Skin of body (tissue), 1 donor: ENCODE measurements at regions not wholly inside any gene's neighbourhood (a gene's known extent, or its start where the extent isn't known, plus 50 kb on each side); places are given as distances from the start of the nearest gene placed in this dataset.

Experiments
- DNase-seq: peaks from one replicate; lab custom pipeline; 2025; lab: John Stamatoyannopoulos, UW

DNA sequence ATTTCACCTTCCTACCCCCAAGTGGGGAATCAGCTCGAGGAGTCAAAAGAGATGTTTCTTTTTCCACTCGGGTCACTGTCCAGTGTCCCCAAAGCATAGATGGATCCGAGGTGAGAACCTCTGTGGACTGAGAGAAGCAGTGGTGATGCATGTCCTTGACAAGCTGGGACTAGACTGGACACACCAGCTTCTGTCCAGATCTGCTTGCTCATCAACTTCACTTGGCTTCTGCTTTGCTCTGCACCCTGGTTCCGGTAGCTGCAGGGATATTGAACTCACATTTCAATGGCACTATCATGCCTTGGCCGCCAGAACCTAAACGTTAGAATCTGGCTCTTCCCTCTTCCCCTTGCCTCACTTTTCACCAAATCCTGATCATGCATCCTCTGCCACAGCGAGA, 50.3 kb upstream of the CXCL12 start:
- DNase-seq, result no peak

DNA sequence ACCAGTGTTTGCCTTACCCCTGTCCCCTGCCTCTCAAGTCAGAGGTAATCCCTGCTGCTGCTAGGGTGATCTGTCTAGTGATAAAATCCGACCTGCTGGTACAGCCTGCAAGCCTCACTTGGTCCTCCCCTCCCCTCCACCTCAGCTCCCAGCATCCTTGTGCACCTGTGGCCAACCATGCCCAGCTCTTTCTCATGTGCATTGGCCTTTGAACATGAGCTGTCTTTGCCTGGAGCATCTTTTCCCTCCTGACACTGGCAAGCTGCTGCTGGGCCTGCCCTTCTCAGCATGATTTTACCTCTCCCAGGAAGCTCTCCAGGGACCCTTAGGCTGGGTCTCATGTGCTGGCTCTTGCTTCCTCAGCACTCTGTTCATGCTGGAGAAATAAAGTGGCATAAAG, 51.3 kb upstream of the CXCL12 start:
- DNase-seq, result no peak

DNA sequence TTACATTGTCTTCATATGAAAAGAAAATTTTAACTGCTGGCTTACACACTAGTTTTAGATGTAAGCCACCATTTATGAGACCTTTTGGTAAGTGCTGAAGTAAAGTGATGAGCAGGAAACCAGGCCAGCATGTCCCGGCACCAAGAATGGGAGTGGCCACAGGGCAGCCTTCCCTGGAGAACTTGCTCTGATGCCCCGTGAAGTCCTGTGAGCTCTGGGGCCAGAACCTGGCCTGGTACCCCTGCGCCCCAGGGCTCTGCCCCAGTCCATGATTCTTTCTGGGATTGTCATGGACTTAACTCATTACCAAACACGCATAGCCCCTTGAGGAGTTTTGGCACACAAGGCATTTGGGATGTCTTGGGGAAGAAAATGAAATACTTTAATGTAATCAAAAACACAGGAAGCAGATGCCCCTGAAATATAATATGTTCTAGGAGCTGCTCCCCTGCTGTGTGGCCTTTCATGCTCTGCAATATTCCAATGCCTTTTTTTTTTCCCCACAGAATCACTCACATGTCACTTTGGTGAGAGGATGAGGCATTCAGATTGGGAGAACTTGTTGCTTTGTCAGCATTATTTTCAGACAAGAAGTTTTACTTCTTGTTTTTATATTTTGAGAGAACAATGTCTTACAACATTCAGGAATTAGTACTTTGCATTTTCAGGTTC, 53.1 kb upstream of the CXCL12 start:
- DNase-seq, result no peak

DNA sequence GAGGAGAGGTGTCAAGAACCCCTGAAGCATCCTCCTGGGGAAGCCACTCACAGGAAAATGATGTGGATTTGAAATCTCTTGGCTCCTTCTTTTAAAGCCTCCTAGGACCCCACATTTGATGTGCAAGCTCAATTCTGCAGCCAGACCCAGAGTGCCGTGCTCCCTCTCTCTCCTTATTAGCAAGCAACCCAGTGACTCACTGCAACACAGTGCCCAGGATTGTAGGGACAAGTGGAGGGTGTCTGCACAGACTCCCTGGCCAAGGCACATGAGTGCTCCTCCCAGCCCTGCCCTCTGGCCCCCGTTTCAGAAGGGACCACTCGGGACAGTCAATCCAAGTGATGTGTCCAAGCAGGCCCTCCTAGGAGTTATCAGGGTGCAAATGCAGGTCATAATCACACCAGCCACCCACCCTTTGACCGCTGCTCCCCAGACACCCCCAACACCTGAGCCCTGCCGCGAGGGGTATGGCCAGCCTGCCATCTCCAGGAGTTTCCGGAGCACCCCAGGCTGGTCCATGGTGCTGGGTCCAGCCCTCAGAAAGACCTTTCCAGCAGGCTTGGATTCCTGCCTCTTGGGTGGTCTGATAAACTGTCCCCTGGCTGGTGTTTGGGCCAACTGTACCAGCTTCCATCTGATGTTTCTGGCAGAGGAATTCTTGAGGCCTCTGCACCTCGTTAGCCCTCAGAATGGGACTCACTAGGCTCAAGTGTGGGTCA, 54.5 kb upstream of the CXCL12 start:
- DNase-seq, result no peak

DNA sequence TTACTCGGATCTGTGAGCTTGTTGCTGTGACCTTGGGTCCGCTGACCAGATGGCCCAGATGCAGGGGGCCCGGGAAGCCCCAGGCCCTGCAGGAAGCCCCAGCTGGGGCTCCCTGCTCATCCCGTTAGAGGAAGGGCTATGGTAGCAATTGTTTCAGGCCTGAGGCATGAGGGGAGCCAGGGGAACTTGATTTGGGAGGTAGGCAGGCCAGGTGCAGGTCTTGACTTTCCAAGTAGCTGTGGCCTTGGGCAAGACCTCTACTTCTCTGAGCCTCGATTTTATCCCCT, 55.0 kb upstream of the CXCL12 start:
- no peak for DNase-seq

DNA sequence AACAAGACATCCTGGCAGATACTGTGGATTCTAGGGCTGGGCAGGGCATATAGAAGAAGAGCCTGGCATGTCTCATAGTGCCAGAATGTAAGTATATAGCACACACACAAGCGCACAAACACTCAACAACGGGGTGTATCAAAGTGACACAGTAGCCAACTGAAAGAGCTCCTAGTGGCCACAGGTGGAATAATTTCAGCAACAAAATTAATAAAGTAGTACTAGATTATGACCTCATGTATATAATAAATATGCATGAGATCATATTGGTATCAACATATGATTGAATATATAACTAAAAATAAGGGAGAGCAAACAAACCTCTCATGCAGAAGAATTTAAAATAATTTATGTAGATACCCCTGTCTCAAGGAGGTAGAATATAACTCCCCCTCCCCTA, 72.4 kb upstream of the CXCL12 start:
- no peak for DNase-seq

DNA sequence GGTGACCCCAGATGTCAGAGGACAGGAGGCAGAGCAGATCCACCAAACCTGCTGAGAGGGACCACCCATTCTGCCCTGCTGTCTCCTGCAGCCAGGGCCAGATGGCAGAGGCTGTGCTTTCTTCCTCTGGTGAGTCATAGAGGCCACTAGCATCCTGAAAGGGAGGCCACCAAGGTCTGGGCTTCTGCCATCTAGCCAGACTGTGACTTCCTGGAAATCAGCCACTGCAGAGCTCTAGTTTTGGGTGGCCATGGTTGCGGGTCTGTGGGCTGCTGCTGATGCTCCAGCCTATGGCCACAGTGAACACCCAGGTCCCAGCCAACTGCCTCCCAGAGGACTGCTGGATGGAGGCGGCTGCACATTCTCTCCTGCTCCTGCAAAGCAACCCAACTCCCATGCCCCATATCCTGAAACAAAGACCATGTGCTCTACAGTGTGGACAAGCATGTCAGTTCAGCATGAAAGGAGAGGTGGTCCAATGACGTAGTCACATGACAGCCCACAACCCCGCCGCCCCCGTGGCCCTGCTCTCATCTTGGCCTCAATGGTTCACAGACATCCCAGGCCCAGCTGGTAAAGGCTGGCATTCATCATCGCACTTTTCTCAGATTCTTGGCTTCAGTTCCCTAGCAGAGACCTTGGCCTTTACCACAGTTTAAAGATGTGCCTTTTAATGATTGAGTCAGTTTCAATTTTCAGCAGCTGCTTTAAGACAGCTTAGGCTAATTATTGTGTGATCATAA, 73.9 kb upstream of the CXCL12 start:
- no peak for DNase-seq

DNA sequence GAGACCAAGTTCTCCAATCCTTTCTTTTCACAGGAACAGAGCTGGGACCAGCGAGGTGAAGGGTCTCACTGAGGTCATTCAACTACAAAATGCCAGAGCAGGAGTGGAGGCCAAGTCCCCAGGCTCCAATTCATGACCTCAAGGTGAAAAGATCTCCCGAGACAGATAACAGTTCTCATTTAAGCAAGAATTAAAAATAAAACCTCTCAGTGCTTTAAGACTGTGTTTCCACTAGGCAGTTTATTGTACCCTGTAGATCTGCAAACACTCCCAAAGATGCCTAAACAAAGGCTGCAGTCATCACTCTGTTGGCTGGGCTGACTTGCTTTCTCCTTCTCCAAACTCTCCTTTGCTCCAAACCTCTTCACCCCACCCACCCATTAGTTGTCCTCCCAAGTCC, 74.8 kb upstream of the CXCL12 start:
- peak; percentile 36 for DNase-seq

DNA sequence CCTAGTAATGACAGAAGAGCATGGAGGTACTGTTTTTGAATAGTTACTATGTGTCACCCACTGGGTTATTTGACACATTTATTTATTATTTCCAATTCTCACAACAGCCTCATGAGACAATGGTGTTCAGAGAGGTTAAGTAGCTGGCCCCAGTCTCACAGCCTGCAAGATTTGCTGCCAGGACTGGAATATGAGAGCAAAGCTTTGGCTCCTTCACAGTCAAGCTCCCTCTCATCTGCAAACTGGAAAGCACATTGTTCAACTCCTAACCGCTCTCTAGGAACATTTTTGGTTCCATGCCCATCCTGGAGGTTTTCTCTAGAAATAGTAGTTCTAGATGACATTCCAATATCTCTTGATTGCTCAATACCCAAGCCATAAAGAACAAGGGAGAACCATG, 75.5 kb upstream of the CXCL12 start:
- DNase-seq, result no peak

DNA sequence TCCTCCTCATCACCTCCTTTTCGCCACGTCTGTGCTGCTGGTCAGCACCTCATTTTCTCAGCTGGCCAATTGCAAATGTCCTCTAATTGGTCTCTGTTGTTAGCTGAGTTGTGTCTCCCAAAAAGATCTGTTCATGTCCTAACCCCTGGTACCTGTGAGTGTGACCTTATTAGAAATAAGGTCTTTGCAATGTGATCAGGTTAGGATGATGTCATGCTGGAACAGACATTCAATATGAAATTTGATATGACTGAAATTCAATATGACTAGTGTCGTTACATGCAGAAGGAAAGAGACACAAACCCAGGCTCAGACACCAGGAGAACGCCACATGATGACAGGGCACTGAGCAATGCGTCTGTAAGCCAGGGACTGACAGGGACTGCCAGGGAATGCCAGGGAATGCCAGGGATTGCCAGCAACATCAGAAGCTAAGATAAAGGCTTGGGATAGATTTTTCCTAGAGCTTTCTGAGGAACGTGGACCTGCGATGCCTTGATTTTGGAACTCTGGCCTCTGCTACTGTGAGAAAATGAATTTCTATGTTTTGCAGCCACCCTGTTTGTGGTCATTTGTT, 77.5 kb upstream of the CXCL12 start:
- DNase-seq, result no peak

DNA sequence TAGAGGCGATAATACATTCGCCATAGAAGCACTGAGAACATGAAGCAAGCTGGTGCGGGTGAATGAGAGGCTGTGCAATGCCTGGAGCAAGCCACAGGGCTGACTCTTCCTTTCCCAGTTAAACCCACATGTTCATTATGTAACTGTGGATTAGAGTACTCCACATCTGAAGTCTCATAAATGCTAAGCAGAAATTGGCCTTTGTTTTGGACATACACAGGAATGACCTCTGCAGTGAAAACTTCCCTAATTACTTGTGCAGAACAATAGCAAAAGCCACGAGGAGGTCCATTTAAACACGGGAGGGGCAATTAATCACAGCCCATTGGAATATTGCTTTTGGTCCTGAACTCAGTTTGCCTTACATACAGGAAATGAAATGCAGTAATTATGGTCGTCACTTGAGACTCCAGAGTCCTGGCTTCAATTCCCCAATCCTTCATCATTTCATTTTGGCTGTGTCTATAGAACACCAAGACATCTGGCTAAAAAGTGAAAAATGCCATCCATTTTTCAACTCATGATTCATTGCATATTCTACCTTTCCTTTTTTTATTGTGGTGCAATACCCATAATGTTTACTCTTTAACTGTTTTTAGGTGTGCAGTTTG, 78.7 kb upstream of the CXCL12 start:
- peak; percentile 32 for DNase-seq

DNA sequence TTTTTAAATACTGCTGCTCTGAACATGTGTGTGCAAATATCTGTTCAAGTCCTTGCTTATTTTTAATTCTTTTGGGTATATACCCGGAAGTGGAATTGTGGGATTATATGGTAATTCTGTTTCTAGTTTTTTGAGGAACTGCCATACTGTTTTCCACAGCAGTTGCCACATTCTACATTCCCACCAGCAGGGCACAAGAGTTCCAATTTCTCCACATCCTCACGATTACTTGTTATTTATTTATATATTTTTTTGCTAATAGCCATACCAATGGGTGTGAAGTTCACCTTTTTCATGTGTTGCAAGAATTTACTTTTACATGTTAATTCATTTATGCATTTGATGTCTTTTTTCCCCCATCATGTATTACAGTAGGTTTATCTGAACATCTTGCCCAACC, 79.6 kb upstream of the CXCL12 start:
- DNase-seq, result no peak

DNA sequence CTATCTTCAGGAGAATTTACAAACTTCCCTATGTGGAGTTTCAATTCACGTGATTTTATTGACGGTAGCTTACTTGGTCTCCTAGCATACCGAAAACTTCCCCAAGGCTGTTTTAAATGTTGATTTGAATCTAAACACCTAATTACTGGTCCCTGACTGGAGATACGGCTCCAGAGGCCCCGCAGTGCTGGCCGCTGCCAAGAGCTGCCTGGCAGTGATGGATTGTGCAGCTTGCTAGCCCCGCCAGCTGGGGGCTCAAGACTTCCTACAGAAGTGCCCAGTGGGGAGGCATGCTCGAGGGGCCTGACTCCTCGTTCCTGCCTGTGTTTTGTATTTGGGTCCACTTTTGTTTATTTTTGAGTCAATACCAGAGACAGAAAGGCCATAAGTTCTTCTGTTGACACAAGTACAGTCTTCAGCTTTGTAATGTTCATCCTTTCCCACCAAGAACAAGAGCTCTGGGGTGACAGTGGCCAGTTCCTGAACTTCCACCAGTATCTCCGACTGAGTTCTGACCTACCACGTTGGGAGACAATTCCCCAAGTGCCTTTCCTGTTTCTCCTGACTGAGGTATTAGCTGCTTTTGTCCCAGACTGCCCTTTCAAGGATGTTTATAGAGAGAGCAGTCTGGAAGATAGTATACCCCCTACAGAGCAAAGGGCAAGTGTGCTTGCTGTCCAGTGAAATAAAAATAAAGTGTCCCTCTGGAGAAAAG, 80.7 kb upstream of the CXCL12 start:
- DNase-seq, result no peak

DNA sequence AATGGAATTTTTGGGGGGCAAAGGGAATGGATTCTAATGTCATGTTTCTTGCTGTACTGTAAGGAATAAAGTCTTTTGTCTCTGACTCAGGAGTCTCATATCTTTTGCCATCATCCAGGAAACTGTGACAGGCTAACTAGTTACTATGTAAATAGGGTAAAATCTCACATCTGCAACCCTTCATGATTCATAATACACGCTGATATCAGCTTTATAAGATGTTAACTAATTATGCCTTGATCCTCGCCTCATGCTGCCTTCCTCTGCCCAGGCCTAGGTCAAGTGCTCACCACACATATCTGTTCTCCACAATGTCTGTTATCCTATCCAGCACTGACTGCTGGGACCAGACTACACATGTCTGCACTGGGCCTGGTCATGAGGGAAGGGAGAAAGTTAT, 81.3 kb upstream of the CXCL12 start:
- DNase-seq, result no peak

DNA sequence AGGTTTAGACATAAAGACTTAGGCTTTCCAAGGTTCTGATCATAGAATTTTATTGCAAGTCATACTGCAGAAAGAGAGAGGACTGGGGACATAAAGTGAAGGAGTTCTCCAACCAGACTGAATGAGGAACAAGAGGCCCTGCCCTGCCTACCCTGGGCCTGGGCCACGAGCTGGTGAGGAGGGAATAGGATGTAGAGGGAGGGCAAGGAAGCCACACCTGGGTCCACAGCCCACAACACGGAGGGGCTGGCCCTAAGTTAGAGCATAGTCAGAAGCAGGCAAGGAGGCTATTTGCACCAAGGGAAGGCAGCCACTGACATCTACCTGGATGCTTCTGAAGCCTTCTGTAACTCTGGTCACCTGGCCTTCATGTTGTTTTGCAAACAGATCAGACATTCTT, 82.2 kb upstream of the CXCL12 start:
- DNase-seq, result no peak

DNA sequence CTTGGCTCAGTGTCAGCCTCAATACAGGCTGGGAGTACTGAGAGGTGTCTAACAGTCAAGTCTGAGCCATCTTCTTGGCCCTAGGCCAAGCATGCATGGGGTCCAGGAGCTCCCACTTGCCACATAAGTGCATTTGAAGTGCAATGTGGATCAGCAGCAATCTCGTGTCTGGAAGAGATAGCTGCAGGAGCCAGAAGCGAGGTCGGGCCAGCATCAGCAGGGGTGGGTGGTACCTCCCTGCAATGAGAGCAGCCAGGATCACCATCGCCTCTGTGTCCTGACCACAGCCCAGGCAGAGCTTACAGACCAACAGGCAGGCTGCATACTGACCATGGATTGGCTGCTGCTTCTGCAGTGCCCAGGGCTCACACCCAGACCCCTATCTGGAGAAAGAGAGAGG, 83.0 kb upstream of the CXCL12 start:
- no peak for DNase-seq

DNA sequence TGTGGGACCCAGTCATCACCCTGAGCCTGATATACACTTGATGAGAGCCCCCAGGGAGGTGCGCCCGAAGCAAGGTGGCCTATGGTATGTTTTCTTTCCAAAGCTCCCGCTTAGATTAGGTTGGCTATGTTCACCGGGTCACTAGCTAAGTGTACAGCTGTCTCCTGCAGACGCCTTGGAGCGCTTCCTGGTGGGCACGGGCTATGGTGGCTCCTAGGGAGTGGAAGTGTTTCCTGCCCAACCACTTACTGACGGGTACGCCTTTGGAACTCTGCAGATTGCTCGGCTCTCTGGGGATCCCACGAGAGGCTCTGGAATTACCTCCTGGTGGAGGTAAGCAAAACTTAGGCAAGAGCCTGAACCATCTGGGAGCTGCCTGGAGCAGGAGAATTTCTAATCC, 83.6 kb upstream of the CXCL12 start:
- DNase-seq, result no peak

DNA sequence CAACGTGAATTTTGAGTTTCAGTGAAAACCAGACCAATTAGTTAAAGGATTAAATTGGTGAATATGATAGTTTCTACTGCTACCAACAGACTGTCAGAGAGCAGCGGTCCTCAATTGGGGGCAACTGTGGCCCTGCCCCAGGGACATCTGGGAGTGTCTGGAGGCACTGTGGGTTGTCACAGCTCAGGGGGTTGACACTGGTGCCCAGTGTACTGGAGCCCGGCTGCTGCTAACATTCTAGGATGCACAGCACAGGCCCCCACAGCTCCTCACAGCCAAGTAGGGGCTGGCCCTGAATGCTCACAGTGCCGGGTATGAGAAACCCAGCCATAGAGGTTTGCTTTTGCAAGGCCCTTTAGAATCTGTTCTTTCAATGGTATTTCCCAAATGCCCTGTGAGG, 84.1 kb upstream of the CXCL12 start:
- DNase-seq, result no peak

DNA sequence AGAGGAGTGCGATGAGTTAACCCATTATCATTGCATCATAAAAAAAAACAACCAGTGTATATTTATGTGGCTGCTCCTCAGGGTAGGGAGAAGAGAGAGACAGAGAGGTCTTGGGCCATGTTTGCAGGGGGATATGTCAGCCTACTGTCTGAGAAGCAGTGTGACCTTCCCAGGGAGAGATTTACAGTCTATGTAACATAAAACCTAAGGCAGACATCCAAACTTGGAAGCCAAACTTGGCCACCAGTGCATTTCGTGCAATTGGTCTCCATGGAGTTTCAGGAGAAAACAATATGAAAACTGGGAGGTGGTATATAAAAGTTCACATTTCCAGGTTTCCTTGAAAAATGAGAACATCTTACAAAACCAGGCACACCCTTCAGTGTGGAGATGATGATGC, 85.9 kb upstream of the CXCL12 start:
- peak; percentile 54 for DNase-seq

DNA sequence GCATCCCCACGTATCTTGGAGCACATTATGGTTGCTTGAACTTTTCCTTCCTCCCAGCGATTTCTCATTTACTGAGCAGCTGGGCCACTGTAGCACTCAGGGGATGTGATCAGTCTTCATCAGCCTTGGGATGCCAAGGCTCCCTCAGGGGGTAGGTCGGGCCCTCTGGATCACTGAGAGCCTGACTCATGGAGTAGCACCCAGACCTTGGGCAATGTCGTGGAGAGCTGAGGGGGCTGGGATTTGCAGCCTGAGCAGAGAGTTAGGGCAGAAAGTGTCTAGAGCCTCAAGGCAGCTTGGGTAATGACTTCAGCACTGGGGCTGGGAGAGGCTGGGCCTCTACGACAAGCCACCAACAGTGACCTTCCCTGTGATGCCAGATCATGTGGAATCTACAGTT, 86.5 kb upstream of the CXCL12 start:
- no peak for DNase-seq

DNA sequence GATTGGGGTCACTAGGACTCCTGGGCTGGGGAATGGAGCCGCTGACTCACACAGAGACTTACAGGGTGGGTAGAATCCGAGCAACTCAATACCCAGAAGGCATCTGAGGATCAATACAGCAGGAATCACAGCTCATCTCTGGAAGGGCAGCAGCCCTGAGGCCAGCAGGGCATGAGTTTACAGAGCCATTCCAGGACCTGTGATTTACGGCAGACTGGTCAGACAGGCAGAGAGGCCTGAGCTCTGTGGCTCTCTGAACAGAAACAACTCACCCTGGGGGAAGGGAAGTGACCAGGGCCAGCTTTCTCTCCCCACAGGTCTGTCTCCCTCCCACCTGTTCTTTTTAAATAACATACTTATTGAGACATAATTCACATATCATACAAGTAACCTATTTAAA, 88.2 kb upstream of the CXCL12 start:
- DNase-seq, result no peak
